Spinal cord (tissue), 9 donors: ENCODE measurements at regions not wholly inside any gene's neighbourhood (a gene's known extent, or its start where the extent isn't known, plus 50 kb on each side); places are given as distances from the start of the nearest gene placed in this dataset.

ENCODE experiments used
- DNase-seq, 6 donors: peaks; one replicate each; pipeline versions ENCODE4 v3.0.0 to v3.0.0-alpha.2; 2013 to 2015; ENCODE audit warnings: low spot score in 6 of 6, low read depth in 4 of 6
- H3K27ac ChIP-seq: one replicate; pipeline ENCODE4 v1.5.1; 2013; ENCODE audit warnings: low read depth, low read length, control low read depth
- H3K27me3 ChIP-seq: one replicate; pipeline ENCODE4 v1.6.1; 2013; ENCODE audit warnings: low read length; ENCODE audit not compliant: control insufficient read depth, insufficient read depth
- H3K36me3 ChIP-seq: one replicate; pipeline ENCODE4 v1.6.1; 2013; ENCODE audit warnings: low read length; ENCODE audit not compliant: control insufficient read depth, insufficient read depth
- H3K4me1 ChIP-seq: one replicate; pipeline ENCODE4 v1.6.1; 2013; ENCODE audit warnings: low read length; ENCODE audit not compliant: control insufficient read depth, insufficient read depth
- H3K4me3 ChIP-seq: one replicate; pipeline ENCODE4 v1.5.1; 2013; ENCODE audit warnings: low read depth, low read length, control low read depth
- H3K9me3 ChIP-seq: one replicate; pipeline ENCODE4 v1.6.1; 2013; ENCODE audit warnings: low read length; ENCODE audit not compliant: control insufficient read depth, insufficient read depth
- WGBS: methylation state at CpG from one replicate; pipeline ENCODE4 v1.1.5; 2013; ENCODE audit warnings: missing lambda C conversion rate; ENCODE audit not compliant: insufficient coverage; 5-methylcytosine and 5-hydroxymethylcytosine counted together
- donor health status: healthy.

DNA sequence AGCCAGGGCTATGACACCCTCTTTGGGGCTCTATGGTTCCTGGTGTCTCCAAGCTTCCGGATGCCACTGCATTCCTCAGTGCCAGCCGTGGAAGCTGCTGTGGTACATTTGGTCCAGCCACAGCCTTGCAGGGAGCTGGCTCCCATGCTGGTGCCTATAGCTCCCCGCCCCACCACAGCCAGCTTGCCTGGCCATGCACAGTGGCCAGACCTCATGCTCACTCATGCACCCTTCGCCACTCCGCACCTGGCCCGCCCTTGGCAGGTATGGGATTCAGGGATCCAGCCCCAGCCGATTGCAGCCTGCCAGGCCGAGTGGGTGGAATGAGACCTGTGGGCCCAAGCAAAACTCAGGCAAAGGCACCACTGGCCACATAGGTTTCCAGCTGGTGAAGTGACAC is 354.8 kb downstream of the GRIA2 start:
- 94% methylated on average over 8 of the region's 8 CpGs for WGBS
- H3K4me1 ChIP-seq = no peaks in the 10 kb centered on the region
- no peaks in the 10 kb centered on the region for H3K27me3 ChIP-seq

DNA sequence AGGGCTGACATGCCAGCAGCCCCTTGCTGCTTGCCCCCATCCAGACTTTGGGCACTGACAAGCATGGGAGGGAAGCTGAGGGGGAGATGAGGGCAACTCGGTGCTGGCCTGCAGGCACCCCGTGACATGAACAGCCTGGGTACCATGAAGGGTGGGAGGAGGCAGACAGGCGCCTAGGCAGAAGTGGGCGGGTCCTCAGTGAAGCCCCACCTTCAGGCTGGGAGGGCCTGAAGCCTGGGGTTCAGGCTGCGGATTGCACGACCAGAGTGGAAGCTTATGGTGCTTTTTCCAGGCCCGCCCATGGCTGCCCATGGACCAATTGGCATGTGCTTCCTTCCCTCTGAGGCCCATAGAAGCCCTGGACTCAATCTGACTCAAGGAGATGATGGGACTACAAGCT is 354.1 kb downstream of the GRIA2 start:
- Histone ChIP-seq H3K36me3 (no peaks in the 10 kb centered on the region), H3K27me3 (no peaks in the 10 kb centered on the region), H3K9me3 (no peaks in the 10 kb centered on the region), H3K27ac (no peak overlapping the region), H3K4me1 (no peaks in the 10 kb centered on the region), H3K4me3 (no peak overlapping the region)
- 95% methylated on average over 7 of the region's 7 CpGs for WGBS
- DNase-seq = no peak

More for the DNA sequence above, 354.8 kb downstream of the GRIA2 start:
- Histone ChIP-seq H3K9me3 (no peaks in the 10 kb centered on the region), H3K36me3 (no peaks in the 10 kb centered on the region), H3K4me3 (no peak overlapping the region), H3K27ac (no peak overlapping the region)
- no peak for DNase-seq

DNA sequence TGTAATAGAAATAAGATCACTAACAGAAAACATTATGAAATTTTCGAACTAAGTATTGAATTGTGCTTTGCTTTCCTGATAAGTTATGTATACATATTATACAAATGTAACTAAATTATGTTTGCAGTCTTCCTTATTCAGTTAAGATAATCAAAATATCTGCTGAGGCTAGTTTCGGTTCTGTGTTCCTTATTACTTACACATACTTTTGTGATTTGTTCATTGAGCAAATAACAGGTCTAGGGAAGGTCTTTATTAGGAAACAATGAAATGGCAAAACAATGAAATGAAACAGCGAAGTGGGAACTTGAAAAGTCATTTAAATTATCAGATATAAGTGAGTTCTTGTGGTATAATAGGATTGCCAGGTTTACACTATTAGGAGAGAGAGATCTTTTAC is 352.4 kb downstream of the GRIA2 start:
- Histone ChIP-seq H3K27ac (no peak overlapping the region), H3K36me3 (no peaks in the 10 kb centered on the region), H3K4me1 (no peaks in the 10 kb centered on the region), H3K9me3 (no peaks in the 10 kb centered on the region), H3K4me3 (no peak overlapping the region), H3K27me3 (no peaks in the 10 kb centered on the region)
- no CpG with 5 or more reads among the region's 3 CpGs for WGBS
- no peak for DNase-seq

DNA sequence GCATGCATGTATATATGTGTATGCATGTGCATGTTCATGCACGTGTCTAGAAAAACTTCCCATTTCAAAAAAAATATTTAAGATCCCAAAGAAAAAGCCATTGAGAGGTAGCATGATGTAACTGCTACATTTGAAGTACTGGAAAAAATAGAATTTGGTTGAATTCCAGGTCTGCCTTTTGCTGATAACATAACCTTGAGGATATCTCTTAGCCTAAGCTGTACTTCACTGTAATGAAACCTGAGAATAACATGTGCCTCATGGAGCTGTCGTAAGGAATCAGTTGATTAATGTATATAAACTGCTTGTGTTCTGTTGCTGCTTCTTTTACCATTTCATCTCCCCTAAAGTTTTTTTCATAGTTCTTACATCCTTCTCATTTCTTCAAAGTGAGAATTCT is 351.8 kb downstream of the GRIA2 start:
- no peaks in the 10 kb centered on the region for H3K4me1 ChIP-seq
- no peaks in the 10 kb centered on the region for H3K36me3 ChIP-seq
- no peak overlapping the region for H3K27ac ChIP-seq
- no peak for DNase-seq
- no peak overlapping the region for H3K4me3 ChIP-seq
- no peaks in the 10 kb centered on the region for H3K27me3 ChIP-seq
- no peaks in the 10 kb centered on the region for H3K9me3 ChIP-seq
- WGBS = no CpG with 5 or more reads among the region's 2 CpGs

DNA sequence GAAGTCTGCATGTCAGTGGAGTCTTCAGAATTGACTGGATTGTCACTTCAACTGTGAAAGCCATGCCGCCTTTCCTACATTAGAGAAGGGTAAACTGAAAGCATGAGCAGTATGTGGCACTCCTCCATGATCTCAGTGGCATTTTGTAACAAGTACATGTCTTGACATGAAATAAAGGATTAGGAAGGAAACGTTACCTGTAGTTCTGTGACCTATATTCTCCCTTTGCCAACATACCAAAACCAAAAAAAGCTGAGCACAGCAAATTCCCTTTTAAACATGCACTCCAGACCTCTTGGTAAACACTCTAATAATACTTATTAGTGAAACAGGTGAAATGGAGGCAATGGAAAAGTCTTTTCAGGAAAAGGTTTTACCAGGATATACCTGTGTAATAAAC is 344.2 kb downstream of the GRIA2 start:
- Histone ChIP-seq H3K36me3 (no peaks in the 10 kb centered on the region), H3K27ac (no peak overlapping the region), H3K4me3 (no peak overlapping the region), H3K9me3 (no peaks in the 10 kb centered on the region), H3K27me3 (no peaks in the 10 kb centered on the region), H3K4me1 (no peaks in the 10 kb centered on the region)
- DNase-seq = no peak
- WGBS = no CpG with 5 or more reads among the region's 2 CpGs

DNA sequence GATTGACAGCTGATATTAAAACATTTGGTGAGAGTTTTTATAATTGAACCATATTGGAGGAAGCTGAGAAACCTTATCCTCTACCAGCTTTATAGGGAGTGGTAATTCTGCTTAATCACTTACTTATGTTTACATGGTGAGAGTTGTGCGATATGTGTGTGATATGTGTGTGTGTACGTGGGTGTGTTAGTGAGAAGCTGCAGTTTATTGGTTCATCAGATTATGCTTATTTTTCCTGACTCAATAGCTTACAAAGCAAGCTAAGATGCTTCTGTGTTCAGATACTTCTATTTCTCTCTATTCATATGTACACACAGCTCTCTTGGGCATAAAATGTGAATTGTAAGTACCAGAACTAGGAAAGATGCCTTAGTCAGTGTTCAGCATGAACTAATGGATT is 343.7 kb downstream of the GRIA2 start:
- no CpG with 5 or more reads among the region's 2 CpGs for WGBS
- Histone ChIP-seq H3K4me1 (no peaks in the 10 kb centered on the region), H3K9me3 (no peaks in the 10 kb centered on the region), H3K4me3 (no peak overlapping the region), H3K27me3 (no peaks in the 10 kb centered on the region), H3K36me3 (no peaks in the 10 kb centered on the region), H3K27ac (no peak overlapping the region)
- DNase-seq = no peak

DNA sequence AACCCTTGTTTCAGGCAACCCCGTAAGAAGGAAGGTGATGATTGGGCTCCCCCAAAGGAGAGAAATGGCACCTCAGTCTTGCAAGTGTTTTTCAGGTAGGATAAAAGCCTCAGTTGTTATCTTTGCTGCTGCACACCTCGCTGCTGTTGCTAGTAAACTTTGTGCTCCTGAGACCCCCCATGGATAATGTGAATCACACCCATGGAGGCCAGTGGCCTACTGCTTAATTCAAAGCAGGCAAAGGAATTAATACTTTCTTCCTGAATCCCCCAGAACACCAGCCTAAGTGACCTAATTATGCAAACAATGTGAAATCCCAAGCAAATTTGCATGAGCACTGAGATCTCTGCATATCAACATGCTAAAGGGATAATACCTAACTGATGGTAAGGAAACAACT is 337.5 kb downstream of the GRIA2 start:
- 89% methylated on average over 1 of the region's 2 CpGs for WGBS

DNA sequence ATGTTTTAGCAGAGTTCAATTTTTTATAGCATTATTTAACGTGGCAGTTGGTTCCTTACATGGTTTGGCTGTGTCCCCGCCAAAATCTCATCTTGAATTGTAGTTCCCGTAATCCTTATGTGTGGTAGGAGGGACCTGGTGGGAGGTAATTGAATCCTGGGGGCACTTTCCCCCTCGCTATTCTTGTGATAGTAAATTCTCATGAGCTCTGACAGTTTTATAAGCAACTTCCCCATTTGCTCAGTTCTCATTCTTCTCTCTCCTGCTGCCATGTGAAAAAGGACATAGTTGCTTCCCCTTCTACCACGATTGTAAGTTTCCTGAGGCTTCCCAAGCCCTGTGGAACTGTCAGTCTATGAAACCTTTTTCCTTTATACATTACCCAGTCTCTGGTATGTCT is 329.5 kb downstream of the GRIA2 start:
- Histone ChIP-seq H3K36me3 (no peaks in the 10 kb centered on the region), H3K27ac (no peak overlapping the region), H3K27me3 (no peaks in the 10 kb centered on the region), H3K4me3 (no peak overlapping the region), H3K9me3 (no peaks in the 10 kb centered on the region), H3K4me1 (no peaks in the 10 kb centered on the region)
- no CpG with 5 or more reads among the region's 5 CpGs for WGBS
- no peak for DNase-seq

More for the DNA sequence above, 337.5 kb downstream of the GRIA2 start:
- H3K27me3 ChIP-seq = no peaks in the 10 kb centered on the region
- no peak for DNase-seq
- no peaks in the 10 kb centered on the region for H3K4me1 ChIP-seq
- H3K4me3 ChIP-seq = no peak overlapping the region
- no peaks in the 10 kb centered on the region for H3K36me3 ChIP-seq
- H3K27ac ChIP-seq = no peak overlapping the region
- H3K9me3 ChIP-seq = no peaks in the 10 kb centered on the region

DNA sequence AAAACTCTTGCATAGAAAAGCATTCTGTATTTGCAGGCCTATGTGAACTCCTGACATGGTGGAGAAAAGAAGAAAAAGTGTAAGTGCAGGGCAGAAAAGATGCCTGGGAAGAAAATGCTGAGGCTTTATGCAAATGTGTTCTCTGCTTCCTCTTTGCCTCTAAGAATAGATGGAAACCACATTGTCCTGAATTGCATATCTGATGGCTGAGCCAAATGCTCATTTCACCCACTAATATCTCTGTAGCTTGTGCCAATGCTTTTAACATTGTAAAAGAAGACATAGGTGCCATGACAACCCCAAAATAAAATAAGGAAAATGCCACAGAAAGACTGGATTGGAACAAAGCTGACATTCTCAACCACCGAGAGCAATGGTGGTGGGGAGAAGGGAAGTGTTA is 307.4 kb downstream of the GRIA2 start:
- no peaks in the 10 kb centered on the region for H3K4me1 ChIP-seq
- H3K27me3 ChIP-seq = no peaks in the 10 kb centered on the region
- DNase-seq = no peak
- peaks cover 18% of the 10 kb centered on the region for H3K9me3 ChIP-seq
- no peak overlapping the region for H3K27ac ChIP-seq
- 83% methylated on average over 1 of the region's 1 CpG for WGBS
- H3K4me3 ChIP-seq = no peak overlapping the region
- no peaks in the 10 kb centered on the region for H3K36me3 ChIP-seq

DNA sequence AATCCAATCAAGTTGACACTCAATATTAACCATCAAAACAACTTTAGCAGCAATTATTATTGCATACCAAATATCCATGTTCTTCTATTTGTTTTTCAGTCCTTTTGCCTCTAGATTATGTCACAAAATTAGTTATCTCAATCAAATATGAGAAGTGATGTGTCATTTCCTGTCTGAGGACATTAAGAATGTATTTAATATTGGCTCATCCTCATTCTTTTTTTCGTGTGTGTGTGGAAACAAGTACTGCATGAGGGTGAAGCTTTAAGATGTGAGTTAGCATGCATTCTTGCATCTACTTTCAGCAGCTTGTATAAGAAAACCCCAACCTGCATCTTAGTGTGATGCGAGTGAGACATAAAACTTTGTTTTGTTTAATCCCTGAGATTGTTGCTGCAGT is 301.4 kb downstream of the GRIA2 start:
- Histone ChIP-seq H3K36me3 (no peaks in the 10 kb centered on the region), H3K27ac (no peak overlapping the region), H3K4me3 (no peak overlapping the region), H3K9me3 (peaks cover 2% of the 10 kb centered on the region), H3K4me1 (no peaks in the 10 kb centered on the region), H3K27me3 (no peaks in the 10 kb centered on the region)
- DNase-seq = no peak
- WGBS = no CpG with 5 or more reads among the region's 2 CpGs
